Body of pancreas (tissue), 4 donors: ENCODE measurements at regions not wholly inside any gene's neighbourhood (a gene's known extent, or its start where the extent isn't known, plus 50 kb on each side); places are given as distances from the start of the nearest gene placed in this dataset.

Source experiments
- POLR2A ChIP-seq, 3 donors: fragments of 450-650 bp; IDR thresholded peaks; one replicate each; pipeline ENCODE4 v1.6.1; 2016; ENCODE audit warnings: antibody characterized with exemption in 3 of 3, mild to moderate bottlenecking in 2 of 3
- TF ChIP-seq, protein P1 (sequence below), 7 experiments: fragments of 450-650 bp in 4 of 7; fragments of 200-600 bp in 3 of 7; sonication (generic) in 3 of 7; IDR thresholded peaks; one replicate each; pipeline ENCODE4 v1.5.1; 2016 to 2019; ENCODE audit warnings: antibody characterized with exemption in 7 of 7

DNA sequence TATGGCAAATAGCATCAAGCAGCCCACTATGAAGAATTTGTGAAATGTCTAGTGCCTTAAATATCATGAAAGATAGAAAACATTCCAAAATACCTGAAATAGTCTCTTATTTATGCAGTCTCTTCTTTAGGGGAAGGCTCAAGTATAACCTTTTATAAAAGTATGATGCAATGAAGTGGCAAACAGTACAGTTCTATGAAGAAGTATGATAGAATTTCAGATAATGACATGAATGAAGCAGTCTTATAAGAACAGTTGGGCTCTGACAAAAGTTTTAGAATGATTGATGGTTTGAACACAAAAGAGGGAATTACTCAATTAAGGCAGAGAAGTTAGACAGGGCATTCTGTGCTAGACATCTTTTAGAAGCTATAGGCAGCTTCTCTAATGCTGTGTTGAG lies 1791.8 kb upstream of the PIK3C3 start:
- TF ChIP-seq, protein P1, sequence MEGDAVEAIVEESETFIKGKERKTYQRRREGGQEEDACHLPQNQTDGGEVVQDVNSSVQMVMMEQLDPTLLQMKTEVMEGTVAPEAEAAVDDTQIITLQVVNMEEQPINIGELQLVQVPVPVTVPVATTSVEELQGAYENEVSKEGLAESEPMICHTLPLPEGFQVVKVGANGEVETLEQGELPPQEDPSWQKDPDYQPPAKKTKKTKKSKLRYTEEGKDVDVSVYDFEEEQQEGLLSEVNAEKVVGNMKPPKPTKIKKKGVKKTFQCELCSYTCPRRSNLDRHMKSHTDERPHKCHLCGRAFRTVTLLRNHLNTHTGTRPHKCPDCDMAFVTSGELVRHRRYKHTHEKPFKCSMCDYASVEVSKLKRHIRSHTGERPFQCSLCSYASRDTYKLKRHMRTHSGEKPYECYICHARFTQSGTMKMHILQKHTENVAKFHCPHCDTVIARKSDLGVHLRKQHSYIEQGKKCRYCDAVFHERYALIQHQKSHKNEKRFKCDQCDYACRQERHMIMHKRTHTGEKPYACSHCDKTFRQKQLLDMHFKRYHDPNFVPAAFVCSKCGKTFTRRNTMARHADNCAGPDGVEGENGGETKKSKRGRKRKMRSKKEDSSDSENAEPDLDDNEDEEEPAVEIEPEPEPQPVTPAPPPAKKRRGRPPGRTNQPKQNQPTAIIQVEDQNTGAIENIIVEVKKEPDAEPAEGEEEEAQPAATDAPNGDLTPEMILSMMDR (IDR thresholded peaks at IDR 0.05) = no peak
- TF ChIP-seq POLR2A (IDR thresholded peaks at IDR 0.05) = no peak
